NCI-H345 treated with DMSO at 0.1 percent for 48 hours (cell line): ENCODE measurements at regions not wholly inside any gene's neighbourhood (a gene's known extent, or its start where the extent isn't known, plus 50 kb on each side); places are given as distances from the start of the nearest gene placed in this dataset.
"Not testable (repeated sequence)": the region's sequence is repeated elsewhere in the genome, so short reads cannot be mapped to it uniquely, and the experiment has no call there.

Experiments
- DNase-seq: peaks from one replicate; lab custom pipeline; 2025; ENCODE audit not compliant: unreplicated experiment; lab: John Stamatoyannopoulos, UW

GRCh38 chr16:29260683-29261426, 145.7 kb downstream of the NPIPB11 start:
- not testable (repeated sequence) for DNase-seq

- not testable (repeated sequence) for DNase-seq
Observed at GRCh38 chr16:29259635-29260457, 146.7 kb downstream of the NPIPB11 start.

- not testable (repeated sequence) for DNase-seq
Observed at GRCh38 chr16:29258946-29259634, 147.4 kb downstream of the NPIPB11 start.

- not testable (repeated sequence) for DNase-seq
Observed at GRCh38 chr16:29257419-29258336, 148.8 kb downstream of the NPIPB11 start.

GRCh38 chr16:29256501-29256981, 150.0 kb downstream of the NPIPB11 start:
- DNase-seq, result no peak

GRCh38 chr16:29255957-29256356, 150.6 kb downstream of the NPIPB11 start:
- not testable (repeated sequence) for DNase-seq

GRCh38 chr16:29255496-29255796, 151.1 kb downstream of the NPIPB11 start:
- DNase-seq, result not testable (repeated sequence)

GRCh38 chr16:29254676-29255495, 151.6 kb downstream of the NPIPB11 start:
- DNase-seq, result no peak

- not testable (repeated sequence) for DNase-seq
Observed at GRCh38 chr16:29253716-29254590, 152.6 kb downstream of the NPIPB11 start.

GRCh38 chr16:29253066-29253590, 153.4 kb downstream of the NPIPB11 start:
- not testable (repeated sequence) for DNase-seq

- DNase-seq, result not testable (repeated sequence)
Observed at GRCh38 chr16:29252311-29252710, 154.2 kb downstream of the NPIPB11 start.

- not testable (repeated sequence) for DNase-seq
Observed at GRCh38 chr16:29251571-29252011, 154.9 kb downstream of the NPIPB11 start.

- not testable (repeated sequence) for DNase-seq
Observed at GRCh38 chr16:29250923-29251434, 155.5 kb downstream of the NPIPB11 start.

GRCh38 chr16:29250469-29250868, 156.0 kb downstream of the NPIPB11 start:
- DNase-seq, result not testable (repeated sequence)

- DNase-seq, result not testable (repeated sequence)
Observed at GRCh38 chr16:29248940-29249318, 157.6 kb downstream of the NPIPB11 start.

- not testable (repeated sequence) for DNase-seq
Observed at GRCh38 chr16:29248306-29248939, 158.1 kb downstream of the NPIPB11 start.

GRCh38 chr16:29246091-29246490, 160.4 kb downstream of the NPIPB11 start:
- not testable (repeated sequence) for DNase-seq
